HG02884 (cell line): ENCODE measurements at regions not wholly inside any gene's neighbourhood (a gene's known extent, or its start where the extent isn't known, plus 50 kb on each side); places are given as distances from the start of the nearest gene placed in this dataset.
"Not testable (repeated sequence)": the region's sequence is repeated elsewhere in the genome, so short reads cannot be mapped to it uniquely, and the experiment has no call there.

Experiments
- ATAC-seq: cut with Tn5 transposase; IDR thresholded peaks from one replicate; pipeline ENCODE4 v1.9.1; 2021; ENCODE audit warnings: mild to moderate bottlenecking, moderate library complexity; ENCODE audit not compliant: unreplicated experiment

DNA sequence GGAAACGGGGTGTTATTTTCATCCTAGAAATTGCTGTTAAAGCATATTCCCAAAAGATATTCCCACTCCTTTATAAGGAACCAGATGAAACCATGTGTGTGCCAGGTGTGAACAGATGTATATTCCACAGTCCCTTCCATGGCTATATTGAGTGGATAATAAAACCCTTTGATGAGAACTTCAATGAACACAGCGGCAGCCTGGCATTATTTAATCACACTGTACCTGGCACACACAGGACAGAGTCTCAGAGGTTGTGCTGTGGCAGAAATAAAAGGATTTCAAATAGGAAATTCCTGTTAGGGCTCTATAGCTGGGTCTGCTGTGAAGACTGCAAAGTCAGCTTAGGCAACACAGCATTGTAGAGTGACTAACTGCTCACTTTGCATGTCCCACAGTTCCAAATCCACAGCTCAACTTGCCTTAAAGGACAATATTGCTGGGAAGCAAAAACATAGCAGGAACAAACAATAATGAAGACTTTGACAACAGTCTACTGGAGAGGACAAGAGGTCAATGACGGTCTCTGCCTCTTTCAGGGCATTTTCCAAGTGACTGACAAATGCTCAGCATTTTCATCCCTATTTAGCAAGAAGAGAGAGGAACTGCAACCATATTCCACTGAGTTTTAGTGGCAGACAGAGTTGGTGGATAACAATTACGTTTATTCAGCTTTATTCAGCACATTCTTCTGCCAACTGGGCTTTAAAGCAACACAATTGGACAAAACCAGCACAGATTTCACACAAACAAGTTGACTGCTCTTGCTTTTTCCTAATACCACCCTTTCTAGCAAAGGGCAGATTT, 255.7 kb upstream of the RGMB start:
- no peak for ATAC-seq

DNA sequence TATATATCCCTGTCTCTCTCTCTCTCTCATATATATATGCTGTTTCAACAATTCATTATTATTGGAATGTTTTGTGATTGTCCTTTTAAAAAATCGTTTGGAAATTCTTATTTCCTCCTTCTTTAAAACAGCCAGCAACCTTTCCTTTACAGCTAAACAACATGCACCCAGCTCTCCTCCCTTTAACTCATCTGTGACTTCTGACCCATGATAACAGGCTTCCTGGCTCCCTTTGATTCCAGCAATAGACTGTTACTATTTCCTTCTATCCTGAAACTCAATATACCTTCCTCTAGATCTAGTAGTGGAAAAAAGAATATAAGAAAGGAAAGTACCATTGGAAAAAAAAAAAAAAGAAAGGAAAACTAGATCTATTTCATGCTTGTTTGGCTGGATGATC, 254.7 kb upstream of the RGMB start:
- no peak for ATAC-seq

DNA sequence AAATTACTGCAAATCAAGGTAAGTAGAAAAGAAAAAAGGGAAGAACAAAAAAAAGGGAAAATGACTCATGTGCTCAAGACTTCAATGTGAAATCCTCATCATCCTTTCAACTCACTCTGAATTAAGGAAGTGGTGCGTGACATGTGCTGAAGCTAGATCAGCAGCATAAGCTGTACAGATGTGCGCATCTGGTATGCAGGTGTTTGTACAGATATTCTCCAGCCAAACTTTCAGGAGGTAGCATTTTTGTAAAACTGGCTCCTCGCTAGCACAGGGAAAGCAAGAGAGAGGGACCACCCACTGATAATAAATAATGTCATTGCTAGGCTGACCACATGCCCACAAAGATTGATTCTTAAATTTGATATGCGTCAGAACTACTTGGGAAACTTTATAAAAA, 253.9 kb upstream of the RGMB start:
- no peak for ATAC-seq

DNA sequence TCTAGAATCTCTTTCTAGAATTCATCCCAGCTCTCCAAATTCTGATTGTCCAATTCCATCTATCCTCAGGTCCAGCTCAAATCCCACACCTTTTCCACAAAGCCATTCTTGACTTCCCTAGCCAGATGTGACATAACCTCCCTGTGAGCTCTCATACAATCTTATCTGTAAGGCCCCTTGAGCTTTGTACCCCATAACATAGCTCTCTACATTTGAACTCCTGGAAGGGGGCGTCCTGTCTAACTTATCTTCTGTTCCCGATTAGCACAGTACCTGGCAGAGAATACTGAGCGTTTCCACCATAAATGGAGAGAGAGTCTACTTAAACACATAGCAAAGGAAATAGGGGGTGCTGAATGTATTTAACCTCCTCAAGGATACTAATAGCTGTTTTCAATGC, 251.6 kb upstream of the RGMB start:
- no peak for ATAC-seq

DNA sequence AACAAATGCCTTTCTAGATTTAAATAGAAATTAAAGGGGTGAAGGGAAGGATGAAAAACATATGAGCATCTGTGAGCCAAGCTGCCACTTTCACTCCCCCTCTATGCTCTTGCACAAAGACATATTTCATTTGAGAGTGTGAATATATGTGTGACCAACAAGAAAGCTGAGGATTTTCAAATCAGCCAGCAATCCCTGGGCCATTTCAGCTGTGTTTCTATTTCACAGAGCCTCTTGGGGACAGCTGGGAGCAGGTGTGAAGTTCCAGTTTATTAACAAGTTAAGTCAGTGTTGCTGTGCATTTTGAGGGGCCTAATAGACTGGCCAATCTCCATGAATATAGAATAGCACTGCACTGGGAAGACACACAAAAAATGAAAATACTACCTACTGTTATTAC, 248.7 kb upstream of the RGMB start:
- no peak for ATAC-seq

DNA sequence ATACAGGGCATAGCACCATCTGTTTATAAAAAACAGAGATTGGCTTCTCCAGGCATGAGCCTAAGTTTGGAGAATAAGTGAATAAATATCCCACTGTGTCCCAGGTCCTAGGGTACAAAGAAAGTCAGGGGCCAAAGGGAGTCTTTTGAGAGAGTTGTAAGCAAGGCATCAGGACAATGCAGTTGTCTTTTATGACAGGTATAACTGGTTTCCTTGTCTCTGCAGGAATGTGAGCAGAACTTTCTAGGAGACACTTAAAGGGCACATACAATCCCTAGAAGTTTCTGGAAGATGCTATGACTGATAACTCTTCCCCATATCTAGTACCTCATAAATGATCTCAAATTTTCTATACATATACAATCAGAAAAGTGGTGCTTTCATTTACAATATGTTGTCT, 245.6 kb upstream of the RGMB start:
- no peak for ATAC-seq

DNA sequence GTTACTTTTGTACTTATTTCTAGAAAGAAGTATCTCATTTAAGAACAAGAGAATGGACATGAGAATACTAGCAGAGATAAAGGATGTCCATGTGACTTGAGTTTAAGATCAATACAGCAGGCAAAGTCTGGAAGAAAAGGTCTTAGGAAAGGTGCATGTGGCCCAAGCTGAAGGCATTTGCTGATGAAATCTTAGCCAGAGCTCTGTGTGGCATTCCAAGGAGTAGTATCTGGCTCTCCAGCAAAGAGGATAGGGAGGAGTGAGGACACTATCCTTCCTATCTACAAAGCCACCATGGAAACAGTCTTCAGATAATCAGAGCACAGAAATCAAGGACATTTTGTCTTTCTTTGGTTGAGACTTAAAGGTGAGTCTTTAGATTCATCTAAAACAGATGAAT, 244.1 kb upstream of the RGMB start:
- no peak for ATAC-seq

DNA sequence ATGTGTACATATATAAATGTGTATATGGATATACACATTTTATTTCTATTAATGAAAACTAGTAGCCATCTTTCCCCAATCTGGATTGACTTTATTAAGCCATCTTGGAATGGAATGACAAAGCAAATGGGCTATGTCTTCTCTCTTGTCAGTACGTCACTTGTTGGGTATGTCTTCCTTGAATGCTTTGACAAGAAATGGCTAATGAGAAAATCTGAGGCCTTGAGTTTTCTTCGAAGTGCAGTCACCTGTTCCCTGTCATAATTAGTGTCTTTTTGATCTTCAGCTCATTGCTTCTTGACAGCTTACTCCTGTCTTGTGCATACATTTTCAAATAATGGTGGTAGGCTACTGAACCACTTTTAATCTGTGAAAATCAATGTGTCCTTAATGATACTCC, 243.2 kb upstream of the RGMB start:
- ATAC-seq = no peak

DNA sequence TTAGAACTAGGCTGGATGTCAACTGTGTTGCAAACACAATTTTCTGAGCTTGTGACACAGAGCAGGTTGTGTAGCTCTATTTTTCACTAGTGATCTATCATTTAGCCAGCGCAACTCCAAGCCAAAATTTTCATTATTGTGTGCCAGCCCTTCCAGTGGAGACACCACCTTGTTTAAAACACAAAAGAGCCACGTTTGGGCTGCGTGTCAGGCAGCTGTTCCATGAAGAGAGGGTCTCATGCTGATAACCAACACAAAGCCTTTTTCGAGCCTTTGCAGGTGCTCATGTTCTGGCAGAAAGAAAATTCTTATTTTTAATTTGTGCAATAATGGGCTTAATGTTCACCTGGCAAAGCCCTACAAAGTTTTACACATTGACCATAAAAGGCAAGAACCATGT, 237.6 kb upstream of the RGMB start:
- no peak for ATAC-seq

DNA sequence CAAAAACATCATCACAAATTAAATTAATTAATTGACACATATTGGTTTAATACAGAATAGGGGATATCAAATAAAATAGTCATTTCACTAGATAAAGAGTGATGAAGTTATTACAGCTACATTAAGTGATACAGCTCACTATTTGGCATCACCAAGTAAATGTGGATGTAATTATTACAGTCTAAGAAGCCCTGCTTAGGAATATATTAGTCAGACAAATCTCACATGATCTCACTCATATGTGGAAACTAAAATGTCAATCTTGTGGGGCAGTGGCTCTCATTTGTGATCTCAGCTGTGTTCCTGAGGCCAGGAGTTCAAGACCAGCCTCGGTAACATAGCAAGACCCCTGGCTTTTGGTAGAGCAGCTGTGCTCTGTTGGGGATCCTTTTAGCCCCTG, 233.4 kb upstream of the RGMB start:
- no peak for ATAC-seq

DNA sequence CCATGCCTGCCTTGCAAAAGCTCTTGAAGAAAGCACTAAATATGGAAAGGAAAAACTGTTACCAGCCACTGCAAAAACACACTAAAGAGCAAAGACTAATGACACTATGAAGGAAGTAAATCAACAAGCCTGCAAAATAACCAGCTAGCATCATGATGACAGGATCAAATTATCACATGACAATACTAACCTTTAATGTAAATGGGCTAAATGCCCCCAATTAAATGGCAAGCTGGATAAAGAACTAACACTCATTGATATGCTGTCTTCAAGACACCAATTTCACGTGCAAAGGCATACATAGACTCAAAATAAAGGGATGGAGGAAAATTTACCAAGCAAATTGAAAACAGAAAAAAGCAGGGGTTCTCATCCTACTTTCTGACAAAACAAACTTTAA, 231.8 kb upstream of the RGMB start:
- ATAC-seq = no peak

DNA sequence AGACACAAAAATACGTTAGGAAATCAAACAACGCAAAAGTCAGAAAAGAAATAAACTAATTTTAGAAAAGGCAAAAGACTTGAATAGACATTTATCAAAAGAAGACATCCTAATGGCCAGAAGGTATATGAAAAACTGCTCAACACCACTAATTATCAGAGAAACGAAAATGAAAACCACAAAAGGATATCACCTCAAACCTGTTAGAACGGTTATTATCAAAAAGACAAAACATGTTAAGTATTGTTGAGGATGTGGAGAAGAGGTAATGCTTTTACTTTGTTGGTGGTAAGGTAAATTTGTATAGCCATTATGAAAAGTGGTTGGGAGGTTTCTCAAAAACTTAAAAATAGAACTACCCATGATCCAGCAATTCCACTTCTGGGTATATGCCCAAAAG, 230.0 kb upstream of the RGMB start:
- ATAC-seq = no peak

DNA sequence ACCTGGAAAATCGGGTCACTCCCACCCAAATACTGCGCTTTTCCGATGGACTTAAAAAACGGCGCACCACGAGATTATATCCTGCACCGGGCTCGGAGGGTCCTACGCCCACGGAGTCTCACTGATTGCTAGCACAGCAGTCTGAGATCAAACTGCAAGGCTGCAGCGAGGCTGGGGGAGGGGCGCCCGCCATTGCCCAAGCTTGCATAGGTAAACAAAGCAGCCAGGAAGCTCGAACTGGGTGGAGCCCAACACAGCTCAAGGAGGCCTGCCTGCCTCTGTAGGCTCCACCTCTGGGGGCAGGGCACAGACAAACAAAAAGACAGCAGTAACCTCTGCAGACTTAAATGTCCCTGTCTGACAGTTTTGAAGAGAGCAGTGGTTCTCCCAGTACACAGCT, 226.5 kb upstream of the RGMB start:
- not testable (repeated sequence) for ATAC-seq

DNA sequence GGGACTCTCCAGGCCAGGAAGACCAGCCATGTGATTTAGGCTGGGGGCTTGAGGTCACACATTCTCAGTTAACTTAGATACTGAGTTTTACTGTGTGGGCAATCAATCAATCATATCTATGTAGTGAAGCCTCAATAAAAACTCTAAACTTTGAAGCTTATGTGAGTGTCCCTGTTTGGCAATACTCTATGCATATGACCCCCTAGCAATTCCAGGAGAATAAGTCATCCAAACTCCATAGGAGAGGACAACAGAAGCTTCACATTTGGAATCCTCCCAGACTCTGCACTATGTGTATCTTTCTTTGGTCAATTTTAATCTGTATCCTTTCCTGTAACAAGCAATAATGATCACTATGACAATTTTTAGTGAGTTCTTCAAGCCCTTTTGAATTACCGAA, 216.8 kb upstream of the RGMB start:
- ATAC-seq = no peak

DNA sequence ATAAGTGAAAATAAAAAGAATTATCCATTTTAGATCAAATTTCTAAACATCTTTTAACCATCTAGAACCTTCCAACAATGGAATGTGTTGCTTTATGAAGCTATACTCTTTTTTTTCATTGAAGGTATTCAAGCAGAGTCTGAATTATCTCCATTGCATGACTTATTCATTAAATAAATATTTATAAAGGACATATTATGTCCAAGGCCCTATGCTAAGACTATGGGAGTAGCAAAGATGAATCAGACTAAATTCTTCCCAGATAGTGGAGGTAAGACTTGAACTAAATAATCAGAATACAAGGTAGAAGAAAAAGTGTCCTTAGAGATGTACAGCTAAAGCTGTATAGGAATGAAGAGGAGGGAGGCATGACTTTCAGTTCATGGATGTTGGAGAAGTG, 215.5 kb upstream of the RGMB start:
- no peak for ATAC-seq

DNA sequence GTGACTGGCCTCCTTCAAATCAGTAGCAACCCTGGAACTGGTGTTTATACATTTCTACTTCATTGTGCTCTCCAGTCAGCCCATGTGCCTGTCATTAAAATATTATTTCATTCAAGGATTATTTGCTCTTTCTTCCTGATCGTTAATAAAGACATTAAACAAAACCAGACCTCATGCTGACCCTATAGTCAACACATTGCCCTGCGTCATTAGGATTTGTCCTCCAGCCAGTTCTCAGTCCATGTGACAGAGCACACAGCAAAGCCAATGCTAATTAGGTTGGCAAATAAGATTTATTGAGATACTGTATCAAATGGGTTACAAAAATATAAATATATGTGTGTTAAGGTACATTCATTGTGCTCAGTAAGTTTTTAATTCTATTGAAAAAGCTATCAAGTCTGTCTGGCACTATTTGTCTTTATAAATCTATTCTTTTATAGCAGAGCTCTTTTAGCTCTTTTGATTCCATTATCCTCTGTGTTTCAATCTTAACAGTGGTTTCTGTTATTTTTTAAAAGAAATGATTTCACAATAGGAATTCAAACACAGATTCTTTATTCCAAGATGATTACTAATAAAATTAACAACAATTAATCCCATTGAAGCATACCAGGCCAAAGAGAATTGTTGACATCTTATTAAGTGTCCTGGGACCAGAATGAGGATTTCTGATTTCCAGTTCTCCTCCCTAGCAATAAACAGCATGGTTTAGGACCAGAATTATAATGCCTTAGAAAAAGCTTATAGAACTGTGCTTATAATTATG, 209.4 kb upstream of the RGMB start:
- ATAC-seq = no peak

DNA sequence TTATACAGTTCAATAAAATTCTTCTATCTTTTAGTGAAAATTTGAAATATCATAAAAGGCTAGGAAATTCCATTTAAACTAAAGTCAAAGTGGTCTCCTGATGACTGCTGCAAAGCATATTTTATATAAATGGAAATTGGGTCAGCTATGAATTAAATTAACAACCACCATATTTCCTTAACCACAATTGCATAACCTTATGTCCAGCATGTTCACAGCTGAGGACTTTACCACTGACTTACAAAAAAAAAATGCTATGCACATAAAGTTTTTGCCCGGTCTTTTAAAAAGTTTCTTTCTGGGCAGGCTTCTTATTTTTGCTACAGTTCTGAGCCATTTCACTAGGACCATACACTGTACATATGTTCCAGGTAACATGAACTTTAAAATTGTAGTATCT, 208.6 kb upstream of the RGMB start:
- no peak for ATAC-seq

DNA sequence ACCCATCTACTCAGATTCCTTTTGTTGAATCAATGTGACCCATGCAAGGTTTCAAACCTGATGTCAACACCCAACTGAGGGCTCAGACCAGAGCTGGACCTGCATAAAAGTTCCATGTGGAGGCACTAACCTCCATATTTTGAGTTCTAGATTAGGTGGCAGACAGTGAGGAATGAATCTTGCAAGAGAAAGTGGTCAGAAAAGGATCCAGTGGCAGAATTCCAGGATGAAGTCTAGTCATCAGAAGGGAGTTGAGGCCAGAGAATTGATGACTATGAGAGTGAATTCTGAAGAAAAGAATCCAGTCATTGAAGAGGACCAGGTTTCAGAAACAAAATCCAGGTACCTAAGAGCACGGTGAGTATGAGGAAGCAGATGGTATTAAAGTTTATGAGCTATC, 205.1 kb upstream of the RGMB start:
- no peak for ATAC-seq

DNA sequence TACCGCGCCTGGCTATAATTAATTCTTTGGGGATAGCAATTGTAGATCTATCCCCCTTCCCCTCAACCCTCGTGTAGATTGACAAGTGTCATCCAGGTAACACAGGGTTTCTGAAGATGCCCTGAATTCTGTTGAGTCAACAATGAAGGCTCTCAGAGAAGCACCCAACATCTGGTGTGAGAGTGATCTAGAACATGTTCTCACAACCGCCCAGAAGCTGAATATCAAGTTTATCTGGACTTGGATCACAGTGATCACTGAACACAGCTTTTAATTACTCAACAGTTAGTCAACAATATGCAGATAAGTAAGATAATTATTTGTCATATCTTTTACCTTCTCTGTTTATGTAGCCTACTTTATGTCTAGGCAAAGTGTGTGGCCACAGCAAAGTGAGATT, 204.2 kb upstream of the RGMB start:
- ATAC-seq = no peak

DNA sequence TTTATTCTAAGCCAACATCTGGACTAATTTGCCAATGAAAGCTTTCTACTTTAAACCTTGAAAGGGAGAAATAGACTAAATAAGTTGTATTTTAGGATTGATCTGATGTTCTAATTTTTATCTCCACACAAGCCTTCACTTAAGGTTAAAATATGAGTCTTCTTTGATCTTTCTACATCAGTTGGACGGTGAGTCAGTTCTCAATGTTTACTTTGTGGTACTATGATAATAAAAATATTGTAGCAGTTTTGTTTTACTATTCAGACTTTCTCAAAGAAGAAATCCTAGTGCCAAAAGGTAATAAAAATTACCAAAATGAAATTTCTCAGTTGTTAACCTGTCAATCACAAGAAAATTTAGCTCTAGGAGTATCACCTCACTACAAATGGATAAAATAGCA, 203.5 kb upstream of the RGMB start:
- ATAC-seq = no peak

DNA sequence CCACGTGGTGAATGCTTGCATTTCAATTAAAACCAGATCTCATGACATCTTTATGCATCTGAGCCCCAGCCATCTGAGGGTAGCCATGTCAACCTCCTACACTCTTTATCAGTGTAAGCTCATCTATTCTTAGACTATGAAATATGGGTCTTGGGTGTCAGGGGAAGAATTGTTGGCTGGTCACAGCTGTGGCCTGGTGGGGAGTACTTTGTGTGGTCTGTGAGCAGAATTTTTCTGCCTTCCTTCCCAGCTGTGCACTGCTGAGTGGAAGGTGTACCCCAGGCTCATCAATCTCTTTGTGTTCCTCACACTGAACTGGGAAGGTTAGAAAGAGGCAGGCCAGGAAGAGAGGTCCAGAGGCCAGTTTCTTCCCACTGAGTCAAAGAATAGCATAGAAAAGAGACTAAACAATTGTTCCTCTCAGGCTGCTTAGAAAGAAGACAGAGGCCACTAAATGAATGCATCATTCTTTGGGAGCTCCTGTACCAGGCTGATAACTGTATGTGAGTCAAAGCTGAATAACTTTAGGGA, 202.7 kb upstream of the RGMB start:
- no peak for ATAC-seq

DNA sequence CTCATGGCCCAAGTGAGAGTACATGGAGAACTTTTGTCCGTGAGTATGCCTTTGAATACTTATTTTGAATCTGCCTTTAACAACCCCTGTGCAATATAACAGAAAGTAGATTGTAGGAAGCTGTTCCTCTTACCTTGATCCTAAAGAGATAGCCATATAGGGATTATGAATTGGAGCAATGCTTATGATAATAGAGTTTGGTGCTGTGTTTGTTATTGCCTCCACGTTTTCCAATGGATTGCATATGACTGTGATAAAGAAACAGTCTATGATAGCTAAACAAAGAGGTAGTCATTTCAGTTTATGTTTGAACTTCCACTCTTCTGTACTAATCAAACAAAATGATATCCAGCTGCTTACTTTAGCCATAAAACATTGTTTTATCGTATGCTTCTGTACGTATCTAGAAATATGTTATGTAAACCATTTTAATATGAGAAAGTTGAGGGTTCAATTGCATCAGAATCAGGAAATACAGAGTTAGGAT, 199.6 kb upstream of the RGMB start:
- no peak for ATAC-seq
